ENCODE measurements at regions not wholly inside any gene's neighbourhood (a gene's known extent, or its start where the extent isn't known, plus 50 kb on each side); places are given as distances from the start of the nearest gene placed in this dataset.

GRCh38 chr4:138770818-138771217 lies 244.8 kb upstream of the NOCT start:
- no peak for TF ChIP-seq CTCF (conservative IDR thresholded peaks at IDR 0.05; ENCODE audit: low read depth, low read length)
- TF ChIP-seq EZH2 (IDR thresholded peaks at IDR 0.05; ENCODE audit: low read length, unreplicated experiment) = no peak

All from PC-3 (cell line).